ENCODE measurements at regions not wholly inside any gene's neighbourhood (a gene's known extent, or its start where the extent isn't known, plus 50 kb on each side); places are given as distances from the start of the nearest gene placed in this dataset.

GRCh38 chr5:39774605-39775004, 349.8 kb upstream of the DAB2 start:
- H3K4me3 ChIP-seq (ENCODE audit: low read depth, low read length), result no peak overlapping the region
- no peak for TF ChIP-seq CTCF (IDR thresholded peaks at IDR 0.05; ENCODE audit: low read depth, low read length)
- POLR2A ChIA-PET, result no interaction called here
- H3K27ac ChIP-seq (ENCODE audit: low read depth, low read length), result no peak overlapping the region
- CTCF ChIA-PET, result interaction anchor here (1.8 kb wide), 1 partner anchor 58 kb away, joined by 8 read pairs; no protein-coding TSS in a partner anchor
- 0 out of 2 replicates have a peak, but pooled peaks cover 3% of the 10 kb centered on the region for H3K9me3 ChIP-seq (ENCODE audit: control insufficient read depth, insufficient read depth, low read length)
- no peaks in the 10 kb centered on the region for H3K27me3 ChIP-seq (ENCODE audit: control insufficient read depth, insufficient read depth, low read length)
- no peak for DNase-seq (ENCODE audit: low read depth, low spot score)

GRCh38 chr5:39772307-39772706, 347.5 kb upstream of the DAB2 start:
- H3K27me3 ChIP-seq (ENCODE audit: control insufficient read depth, insufficient read depth, low read length), result no peaks in the 10 kb centered on the region
- CTCF ChIA-PET, result no interaction called here
- POLR2A ChIA-PET, result interaction anchor here (0.6 kb wide), 1 partner anchor 11 kb away, joined by 3 read pairs; no protein-coding TSS in a partner anchor
- H3K27ac ChIP-seq (ENCODE audit: low read depth, low read length), result no peak overlapping the region
- DNase-seq (ENCODE audit: low read depth, low spot score), result no peak
- TF ChIP-seq CTCF (IDR thresholded peaks at IDR 0.05; ENCODE audit: low read depth, low read length), result no peak
- H3K9me3 ChIP-seq (ENCODE audit: control insufficient read depth, insufficient read depth, low read length), result no peaks in the 10 kb centered on the region
- H3K4me3 ChIP-seq (ENCODE audit: low read depth, low read length), result no peak overlapping the region

- Histone ChIP-seq H3K9me3 (ENCODE audit: control insufficient read depth, insufficient read depth, low read length) (no peaks in the 10 kb centered on the region), H3K27ac (ENCODE audit: low read depth, low read length) (no peak overlapping the region), H3K27me3 (ENCODE audit: control insufficient read depth, insufficient read depth, low read length) (no peaks in the 10 kb centered on the region), H3K4me3 (ENCODE audit: low read depth, low read length) (no peak overlapping the region)
- ChIA-PET POLR2A (no interaction called here), CTCF (no interaction called here)
- DNase-seq (ENCODE audit: low read depth, low spot score), result no peak
- TF ChIP-seq CTCF (IDR thresholded peaks at IDR 0.05; ENCODE audit: low read depth, low read length), result no peak
Measured at GRCh38 chr5:39767916-39768315, 343.1 kb upstream of the DAB2 start.

GRCh38 chr5:39765366-39765765, 340.6 kb upstream of the DAB2 start:
- no peak for DNase-seq (ENCODE audit: low read depth, low spot score)
- H3K27me3 ChIP-seq (ENCODE audit: control insufficient read depth, insufficient read depth, low read length), result no peaks in the 10 kb centered on the region
- no peak overlapping the region for H3K4me3 ChIP-seq (ENCODE audit: low read depth, low read length)
- no peak overlapping the region for H3K27ac ChIP-seq (ENCODE audit: low read depth, low read length)
- CTCF ChIA-PET, result interaction anchor here (0.6 kb wide), 1 partner anchor 924 kb away, joined by 3 read pairs; no protein-coding TSS in a partner anchor
- H3K9me3 ChIP-seq (ENCODE audit: control insufficient read depth, insufficient read depth, low read length), result no peaks in the 10 kb centered on the region
- POLR2A ChIA-PET, result interaction anchor here (0.7 kb wide), 1 partner anchor 114 kb away, joined by 3 read pairs; no protein-coding TSS in a partner anchor
- no peak for TF ChIP-seq CTCF (IDR thresholded peaks at IDR 0.05; ENCODE audit: low read depth, low read length)

- CTCF ChIA-PET, result no interaction called here
- TF ChIP-seq CTCF (IDR thresholded peaks at IDR 0.05; ENCODE audit: low read depth, low read length), result no peak
- POLR2A ChIA-PET, result no interaction called here
- H3K27me3 ChIP-seq (ENCODE audit: control insufficient read depth, insufficient read depth, low read length), result no peaks in the 10 kb centered on the region
- H3K4me3 ChIP-seq (ENCODE audit: low read depth, low read length), result no peak overlapping the region
- DNase-seq (ENCODE audit: low read depth, low spot score), result no peak
- H3K27ac ChIP-seq (ENCODE audit: low read depth, low read length), result no peak overlapping the region
- no peaks in the 10 kb centered on the region for H3K9me3 ChIP-seq (ENCODE audit: control insufficient read depth, insufficient read depth, low read length)
Measured at GRCh38 chr5:39762761-39763160, 338.0 kb upstream of the DAB2 start.

Measured in AG04450 (cell line).